GM19035 (cell line): ENCODE measurements at regions not wholly inside any gene's neighbourhood (a gene's known extent, or its start where the extent isn't known, plus 50 kb on each side); places are given as distances from the start of the nearest gene placed in this dataset.

Experiments
- ATAC-seq: cut with Tn5 transposase; IDR thresholded peaks from one replicate; pipeline ENCODE4 v1.9.1; 2021; ENCODE audit not compliant: unreplicated experiment

DNA sequence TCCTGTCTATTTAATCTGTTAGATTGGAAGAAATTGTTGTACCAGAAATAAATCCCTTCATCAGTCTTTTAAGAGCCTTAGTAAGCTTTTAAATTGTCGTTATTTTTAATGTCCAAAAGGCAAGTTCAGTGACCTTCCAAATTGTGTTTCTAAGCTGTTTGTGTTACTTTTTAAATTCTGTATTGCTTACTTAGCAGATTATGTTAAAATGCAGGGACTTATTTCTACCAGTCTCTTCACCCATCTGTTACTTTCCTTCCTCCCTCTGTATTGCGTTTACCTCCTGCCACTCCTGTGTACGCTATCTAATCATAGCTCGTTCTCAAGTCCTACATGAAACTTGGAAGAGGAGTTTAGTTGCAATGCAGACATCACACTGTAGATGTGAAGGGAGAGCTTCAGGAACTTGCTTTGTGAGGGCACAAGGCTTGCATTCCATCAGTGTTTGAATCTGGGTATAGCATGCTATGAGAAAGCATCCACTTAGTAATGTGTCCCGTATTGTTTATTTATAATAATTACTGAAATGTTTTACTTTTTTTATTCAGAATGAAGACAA, 406.5 kb upstream of the RGS6 start:
- no peak for ATAC-seq

DNA sequence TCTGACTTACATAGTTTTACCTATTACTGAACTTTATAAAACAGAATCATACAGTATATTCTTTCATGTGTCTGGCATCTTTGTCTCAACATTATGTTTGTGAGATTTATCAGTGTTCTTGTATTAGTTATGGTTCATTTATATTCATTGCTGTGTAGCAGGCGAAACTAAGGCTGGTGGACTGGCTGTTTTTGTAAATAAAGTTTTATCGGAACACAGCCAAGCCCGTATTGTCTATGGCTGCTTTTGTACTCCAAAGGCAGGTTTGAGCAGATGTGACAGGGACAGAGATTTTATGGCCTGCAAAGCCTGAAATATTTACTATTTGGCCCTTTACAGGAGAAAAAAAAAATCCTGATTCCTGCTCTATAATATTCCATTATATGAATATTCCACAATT, 405.8 kb upstream of the RGS6 start:
- ATAC-seq, result no peak

DNA sequence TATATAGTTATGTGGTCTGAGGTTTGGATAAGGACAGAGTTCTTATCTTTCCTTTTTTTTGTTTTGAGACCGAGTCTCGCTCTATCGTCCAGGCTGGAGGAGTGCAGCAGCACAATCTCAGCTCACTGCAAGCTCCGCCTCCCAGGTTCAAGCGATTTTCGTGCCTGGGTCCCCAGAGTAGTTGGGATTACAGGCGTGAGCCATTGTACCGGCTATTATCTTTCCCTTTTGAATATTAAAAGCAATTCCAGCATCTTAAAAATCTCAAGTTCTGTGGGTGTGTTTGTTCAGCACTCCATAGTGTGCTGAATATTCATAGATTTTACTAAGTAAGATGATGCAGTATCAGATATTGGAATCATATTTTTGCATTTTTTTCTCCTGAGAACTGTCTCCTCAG, 404.4 kb upstream of the RGS6 start:
- ATAC-seq, result no peak

DNA sequence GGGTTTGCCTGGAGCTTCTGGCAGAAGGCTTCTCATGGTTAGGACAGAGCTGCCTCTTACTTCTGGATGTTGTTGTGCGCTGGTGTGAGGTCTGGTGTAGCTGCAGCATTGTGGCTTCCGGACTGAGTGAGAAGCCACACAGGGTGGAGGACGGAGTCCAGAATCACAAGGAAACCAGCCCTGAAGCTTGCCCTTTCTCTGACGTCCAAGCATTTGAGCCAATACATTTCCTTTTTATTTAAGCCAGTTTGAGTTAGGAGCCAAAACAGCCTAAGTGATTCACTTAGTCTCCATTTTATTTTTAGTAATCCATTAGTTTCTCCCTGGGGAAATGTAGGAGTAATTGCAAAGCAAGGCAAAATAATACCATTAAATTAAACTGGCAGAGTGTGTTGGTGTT, 402.4 kb upstream of the RGS6 start:
- ATAC-seq, result no peak

DNA sequence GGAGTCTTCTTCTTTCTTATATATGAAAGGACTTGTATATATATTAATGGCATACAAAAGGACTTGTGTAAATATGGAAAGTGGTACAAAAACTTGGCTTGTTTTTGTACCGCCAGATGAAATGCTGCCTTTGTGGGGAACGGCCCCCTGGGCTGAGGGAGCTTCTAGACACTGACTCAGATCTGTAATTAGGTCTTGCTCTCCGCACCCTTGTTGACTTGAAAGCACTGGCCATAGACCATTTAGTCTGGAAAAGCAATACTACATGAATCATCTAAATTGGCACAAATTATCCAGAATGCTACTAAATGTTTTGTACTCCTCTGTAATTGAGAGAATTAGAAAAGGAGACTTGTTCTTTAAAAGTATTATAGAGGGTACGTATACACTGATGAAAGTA, 399.9 kb upstream of the RGS6 start:
- no peak for ATAC-seq

DNA sequence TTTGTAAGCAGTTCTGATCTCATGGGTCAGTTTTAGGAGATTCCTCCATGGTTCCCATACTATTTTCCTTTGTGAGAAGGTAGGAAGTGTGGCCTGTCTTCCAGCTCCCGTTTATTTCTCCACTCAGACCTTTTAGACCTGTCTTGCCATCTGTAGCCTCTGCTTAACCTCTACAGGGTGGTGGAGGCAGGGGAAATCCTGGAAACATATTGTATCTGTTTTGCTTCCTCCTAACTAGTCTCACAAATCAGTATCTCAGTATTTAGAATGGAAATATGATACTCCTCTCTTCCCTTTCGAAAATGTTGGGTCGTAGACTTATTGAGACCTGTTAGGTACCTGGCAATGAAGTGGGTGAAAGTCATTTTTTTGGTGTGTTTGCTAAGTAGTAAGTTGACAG, 399.4 kb upstream of the RGS6 start:
- ATAC-seq, result no peak

DNA sequence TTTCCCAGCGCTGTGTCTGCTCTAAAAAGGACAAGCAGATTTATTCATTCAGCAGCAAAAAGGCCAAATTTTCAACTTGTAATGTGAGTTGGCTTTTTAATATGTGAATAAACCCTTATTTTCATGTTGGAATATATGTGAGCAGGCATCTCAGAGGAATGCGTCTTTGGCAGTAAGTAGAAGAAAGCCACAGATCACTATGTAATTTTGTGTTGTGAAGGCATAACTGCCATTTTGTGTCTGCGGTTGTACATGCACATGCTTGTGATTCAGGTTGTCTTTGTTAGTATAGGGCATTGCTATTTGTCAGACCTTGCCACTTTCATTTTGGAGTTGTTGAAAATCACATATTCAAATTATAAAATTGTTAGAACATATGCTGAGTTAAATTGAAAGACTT, 398.8 kb upstream of the RGS6 start:
- no peak for ATAC-seq

DNA sequence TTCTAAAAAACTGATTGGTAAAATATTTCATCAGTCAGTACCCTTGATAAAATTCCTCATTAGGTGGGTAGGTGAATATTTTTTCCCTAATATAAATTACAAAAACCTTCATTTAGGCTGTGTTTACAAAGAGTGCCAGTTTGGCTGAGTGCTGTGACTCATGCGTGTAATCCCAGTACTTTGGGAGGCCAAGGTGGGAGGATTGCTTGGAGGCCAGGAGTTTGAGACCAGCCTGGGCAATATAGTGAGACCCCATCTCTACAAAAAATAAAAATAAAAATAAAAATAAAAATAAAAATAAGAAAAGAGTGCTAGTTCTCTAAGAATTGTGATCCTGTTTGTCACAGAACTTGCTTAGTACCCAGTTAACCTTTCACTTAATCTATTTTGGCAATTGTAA, 398.4 kb upstream of the RGS6 start:
- no peak for ATAC-seq

DNA sequence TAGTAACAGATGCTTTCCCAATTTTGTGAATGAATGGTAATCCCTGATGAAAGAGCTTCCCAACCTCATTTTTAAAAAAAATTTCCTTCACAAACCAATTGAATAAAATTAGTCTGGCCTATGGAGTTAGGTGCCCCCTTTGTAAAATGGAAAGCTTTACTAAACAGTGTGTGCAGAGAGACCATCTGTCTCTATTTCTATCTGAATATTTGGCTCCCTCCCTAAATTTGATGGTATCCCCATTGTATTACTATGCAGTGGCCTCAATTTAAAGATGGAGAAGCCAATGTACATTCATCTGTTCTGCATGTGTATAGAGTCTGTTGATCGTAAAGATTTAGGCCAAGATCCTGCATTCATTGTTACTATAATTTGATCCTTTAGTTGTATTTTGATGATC, 397.7 kb upstream of the RGS6 start:
- ATAC-seq, result no peak

DNA sequence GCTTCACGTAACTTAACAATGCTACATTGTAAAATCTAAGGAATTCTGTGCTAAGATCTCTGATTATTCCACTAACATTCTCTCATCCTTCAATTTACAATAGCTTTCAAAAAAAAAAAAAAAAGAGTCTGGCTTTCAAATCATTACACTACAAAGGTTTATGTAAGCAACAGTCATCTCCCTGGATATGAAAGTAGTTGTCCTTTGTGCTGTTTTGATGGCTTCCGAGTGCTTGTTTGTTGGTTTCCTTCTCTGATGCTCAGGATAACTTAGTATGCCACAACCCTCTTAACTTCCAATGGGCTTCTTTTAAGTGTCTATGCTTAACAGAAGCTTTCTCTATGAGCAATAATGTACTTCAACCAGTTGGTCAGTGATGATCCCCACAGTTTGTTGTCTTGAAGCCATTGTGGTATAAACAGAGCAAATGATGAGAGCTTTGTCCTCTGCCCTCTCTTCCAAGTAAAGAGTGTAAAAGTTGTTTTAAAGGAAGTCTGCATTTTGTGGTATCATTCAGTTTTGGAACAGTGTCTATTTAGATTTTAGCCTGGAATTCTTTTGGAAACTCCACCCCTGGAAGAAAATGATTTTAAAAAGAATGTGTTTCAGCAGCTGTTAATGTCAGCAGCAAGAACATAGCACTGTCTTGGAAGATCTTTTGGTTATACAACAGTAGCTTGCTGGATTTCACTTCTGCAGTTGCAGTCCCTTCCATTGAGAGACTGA, 396.1 kb upstream of the RGS6 start:
- no peak for ATAC-seq

DNA sequence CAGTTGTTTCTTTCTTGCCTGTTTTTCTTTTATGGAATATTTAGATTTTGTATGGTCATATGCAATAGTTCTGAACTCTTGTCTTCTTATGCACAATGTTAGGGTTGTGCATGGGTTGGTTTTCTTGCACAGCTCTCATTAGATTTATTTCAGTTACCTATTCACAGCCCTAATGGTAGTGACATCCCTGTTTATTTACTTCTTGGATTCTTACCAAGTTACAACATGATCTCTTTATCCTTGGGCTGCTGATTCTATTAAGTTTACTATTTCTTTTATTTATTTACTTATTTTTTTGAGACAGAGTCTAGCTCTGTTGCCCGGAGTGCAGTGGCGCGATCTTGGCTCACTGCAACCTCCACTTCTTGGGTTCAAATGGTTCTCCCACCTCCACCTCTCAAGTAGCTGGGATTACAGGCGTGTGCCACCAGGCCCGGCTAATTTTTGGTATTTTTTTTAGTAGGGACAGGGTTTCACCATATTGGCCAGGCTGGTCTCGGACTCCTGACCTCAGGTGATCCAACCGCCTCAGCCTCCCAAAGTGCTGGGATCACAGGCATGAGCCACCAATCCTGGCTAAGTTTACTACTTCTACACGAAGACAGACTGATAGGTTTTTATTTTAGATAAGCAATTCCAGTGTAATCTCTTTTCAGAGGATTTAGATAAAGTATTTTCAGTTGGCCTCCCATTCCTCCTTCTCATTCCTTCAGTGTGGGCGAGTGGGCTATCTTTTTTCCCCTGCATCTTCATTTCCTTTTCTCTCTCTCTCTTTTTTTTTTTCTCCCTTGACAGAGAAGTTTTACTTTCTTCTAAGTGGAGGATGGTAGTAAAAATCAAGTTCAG, 395.1 kb upstream of the RGS6 start:
- ATAC-seq, result no peak

DNA sequence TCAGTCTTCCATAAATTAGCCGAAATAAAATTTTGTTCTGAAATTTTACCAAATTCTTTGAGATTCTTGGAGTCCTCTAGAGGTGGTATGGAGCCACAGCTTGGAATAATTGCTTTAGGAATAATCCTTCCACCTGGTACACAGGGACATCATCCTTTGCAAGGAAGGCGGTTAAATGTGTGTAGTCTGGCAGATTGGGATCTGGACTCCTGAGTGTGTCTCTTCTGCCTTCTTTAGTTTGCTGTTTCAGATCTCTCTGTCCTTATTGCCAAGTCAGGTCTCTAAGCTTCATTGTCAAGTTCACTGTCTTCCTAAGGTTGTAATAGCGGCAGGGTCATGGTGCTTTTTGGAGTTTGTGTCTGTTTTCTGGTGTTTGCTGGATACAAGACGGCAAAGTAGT, 393.9 kb upstream of the RGS6 start:
- no peak for ATAC-seq

DNA sequence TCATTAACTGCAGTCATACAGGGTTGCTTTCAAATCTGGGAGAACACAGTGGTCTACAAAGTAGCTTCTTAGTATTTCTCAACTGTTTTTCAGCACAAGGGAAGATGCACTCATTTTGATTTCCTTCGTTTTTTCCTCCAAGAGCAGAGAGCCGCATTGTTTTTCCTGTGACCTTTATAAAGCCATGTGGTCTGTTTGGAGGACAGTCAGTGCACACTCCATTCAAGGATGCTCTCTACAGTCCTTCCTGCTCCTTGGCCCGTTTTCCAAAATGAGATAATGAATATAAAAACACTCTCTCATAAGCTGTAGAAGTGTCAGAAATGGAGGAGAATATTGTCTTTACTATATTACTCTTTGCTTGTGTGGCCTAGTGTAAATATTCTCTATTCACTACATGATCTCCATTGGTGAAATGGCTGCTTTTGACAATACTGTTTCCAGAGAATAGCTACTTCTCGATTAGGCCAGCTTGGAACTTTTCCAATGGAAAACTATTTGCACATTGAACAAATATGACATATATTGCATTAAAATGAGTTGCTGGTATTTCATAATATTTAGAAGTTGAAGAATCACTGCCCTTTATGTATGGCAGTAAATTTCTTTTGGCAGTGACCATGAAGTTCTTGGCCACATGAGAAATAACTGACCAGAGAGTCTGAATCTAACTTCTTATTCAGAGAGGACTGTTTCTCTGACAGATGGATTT, 393.1 kb upstream of the RGS6 start:
- ATAC-seq, result no peak

DNA sequence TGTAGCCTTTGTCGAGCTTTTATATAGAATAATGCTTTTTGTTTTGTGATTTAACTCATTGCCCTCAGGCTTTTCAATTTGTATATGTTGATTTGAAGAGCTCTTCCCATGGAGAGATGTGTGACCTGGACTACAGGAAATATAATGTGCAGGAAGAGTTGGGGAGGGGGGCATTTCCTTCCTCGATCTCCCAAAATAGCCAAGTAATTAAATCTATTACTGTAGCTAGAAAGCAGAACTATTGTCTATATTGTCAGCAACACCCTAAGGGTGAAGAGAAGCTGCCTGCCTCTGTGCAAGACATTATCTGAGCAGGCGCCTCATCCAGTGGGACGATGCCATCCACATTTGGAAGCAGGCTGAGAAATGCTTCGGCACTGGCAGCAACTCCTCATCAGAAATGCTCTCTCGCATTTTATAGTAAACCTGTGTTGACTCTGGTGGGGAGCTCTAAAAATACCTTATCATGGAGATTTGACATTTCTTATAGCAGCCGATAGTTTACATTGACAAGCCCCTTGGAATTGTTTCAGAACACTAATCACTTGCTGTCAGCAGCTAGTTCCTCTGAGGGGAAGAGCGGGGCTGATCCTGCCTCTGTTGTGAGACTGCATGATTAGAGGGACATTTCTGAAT, 392.5 kb upstream of the RGS6 start:
- ATAC-seq, result no peak

DNA sequence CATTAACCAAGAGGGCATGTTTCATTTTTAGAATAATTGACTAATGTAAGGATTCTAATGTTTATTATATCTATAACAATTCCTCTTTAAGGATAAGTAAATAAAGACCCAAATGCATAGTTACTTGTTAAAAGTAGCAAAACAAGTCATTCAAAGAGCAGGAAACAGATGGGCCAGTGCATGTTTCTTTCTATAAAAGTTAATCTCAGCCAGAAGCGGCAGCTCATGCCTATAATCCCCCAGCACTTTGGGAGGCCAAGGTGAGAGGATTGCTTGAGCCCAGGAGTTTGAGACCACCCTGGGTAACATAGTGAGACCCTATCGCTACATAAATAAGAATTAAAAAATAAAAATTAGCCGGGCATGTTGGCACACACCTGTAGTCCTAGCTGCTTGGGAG, 391.0 kb upstream of the RGS6 start:
- ATAC-seq, result no peak

DNA sequence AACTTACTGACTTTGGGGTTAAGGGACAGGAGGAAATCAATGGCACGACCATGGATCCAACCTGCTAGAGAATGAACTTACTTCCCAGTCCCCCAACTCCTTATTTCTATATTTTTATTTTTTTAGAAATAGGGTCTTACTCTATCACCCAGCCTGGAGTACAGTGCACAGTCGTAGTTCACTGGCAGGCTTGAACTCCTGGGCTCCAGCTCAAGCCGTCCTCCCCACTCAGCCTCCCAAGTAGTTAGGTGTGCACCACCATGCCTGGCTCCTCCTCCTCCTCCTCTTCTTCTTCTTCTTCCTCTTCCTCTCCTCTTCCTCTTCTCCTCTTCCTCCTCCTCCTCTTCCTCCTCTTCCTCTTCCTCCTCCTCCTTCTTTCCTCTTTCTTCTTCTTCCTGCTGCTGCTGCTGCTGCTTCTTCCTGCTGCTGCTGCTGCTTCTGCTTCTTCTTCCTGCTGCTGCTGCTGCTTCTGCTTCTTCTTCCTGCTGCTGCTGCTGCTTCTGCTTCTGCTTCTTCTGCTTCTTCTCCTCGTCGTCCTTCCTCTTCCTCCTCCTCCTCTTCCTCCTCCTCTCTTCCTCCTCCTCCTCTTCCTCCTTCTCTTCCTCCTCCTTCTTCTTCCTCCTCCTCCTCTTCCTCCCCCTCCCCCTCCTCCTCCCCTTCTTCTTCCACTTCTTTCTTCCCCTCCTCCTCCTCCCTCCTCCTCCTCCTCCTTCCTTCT, 390.1 kb upstream of the RGS6 start:
- no peak for ATAC-seq

DNA sequence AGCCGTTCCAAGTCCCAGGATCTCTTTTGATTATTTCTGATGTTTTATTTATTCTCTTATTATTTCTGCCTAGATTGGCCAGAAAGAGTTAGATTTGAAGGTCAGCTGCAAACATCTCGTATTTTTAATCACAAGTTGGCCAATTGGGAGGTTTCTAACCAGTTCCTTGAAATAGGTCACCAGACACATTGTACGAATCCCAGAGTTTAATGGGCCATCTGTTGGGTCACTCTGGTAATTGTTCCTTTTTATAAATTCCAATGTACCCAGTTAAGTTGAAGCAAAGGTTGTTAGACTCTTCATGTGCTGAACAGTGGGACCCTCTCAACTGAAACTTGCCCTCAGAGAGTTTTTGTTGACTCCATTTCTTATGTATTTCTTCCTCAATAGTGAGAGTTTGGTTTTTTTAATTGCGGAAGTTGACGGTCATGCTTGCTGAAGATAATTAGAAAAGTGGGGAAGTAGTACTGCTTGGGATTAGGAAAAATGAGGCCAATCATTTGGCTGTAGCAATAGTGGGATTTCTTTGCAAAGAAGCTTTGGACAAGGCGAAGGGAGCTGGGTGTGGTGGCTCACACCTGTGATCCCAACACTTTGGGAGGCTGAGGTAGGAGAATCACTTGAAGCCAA, 382.7 kb upstream of the RGS6 start:
- ATAC-seq, result no peak

DNA sequence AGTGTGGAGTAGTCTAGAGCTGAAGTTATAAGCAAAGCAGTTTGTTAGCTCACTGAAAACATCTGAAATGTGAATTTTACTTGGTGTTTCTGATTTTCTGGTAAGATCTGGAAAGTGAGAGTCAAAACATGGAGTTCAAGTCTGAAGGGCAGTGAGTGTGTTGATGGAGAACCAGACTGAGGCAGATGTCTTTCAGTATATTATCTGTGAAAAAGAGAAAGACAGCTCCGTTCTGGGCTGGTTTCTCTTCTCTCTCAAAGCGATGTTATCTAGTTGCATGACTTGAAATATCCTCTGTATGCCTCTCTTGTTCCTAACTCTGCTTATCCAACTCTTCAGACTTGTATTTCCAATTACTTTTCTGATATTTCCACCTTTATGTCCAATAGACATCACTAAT, 381.9 kb upstream of the RGS6 start:
- no peak for ATAC-seq

DNA sequence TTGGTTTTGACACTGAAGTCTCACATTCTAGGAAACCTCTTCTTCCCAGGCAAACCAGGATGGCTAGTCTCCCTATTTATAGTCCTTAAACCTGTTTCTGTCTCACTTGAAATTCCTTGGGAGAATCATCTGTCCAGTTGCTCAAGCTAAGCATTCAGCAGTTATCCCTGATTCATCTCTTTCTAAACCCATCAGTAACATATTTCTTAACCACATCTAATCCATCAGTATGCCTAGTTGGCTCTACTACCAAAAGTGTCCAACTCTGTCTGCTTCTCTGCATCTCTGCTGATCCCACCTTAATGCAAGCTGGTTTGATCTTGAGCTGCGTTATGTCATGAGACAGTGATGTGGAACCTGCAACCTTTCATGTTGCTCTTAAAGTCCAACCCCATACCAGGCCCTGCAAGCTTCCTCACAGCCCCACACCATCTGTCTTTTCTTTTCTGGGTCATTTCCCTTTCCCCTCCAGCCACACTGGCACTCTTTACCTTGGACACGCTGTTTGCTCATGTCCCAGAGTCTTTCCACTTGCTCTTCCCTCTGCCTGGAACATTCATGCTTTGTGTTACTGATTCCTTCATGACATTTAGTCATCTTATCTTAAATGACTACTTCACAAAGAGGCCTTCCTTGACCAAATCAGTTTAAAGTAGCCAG, 380.8 kb upstream of the RGS6 start:
- ATAC-seq, result no peak

DNA sequence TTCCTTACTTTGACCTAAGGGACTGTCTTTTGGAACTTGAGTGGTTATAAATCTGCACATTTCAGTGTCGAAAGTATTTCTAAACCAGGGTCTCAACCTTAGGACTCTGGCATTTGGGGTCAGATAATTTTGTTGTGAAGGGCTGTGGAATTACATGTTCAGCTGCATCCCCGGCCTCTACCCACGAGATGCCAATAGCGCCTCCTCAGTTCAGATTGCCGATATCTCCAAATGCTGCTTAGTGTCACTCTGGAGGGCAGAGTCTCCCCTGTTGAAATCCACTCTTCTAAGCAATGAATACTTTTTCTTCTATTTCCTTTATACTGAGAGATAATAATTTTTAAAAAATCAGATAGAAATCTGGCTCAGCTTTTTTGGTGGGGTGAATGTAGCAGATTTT, 379.4 kb upstream of the RGS6 start:
- ATAC-seq, result no peak
